GM19043 (cell line): ENCODE measurements at regions not wholly inside any gene's neighbourhood (a gene's known extent, or its start where the extent isn't known, plus 50 kb on each side); places are given as distances from the start of the nearest gene placed in this dataset.
"Not testable (repeated sequence)": the region's sequence is repeated elsewhere in the genome, so short reads cannot be mapped to it uniquely, and the experiment has no call there.

Experiments
- ATAC-seq: cut with Tn5 transposase; IDR thresholded peaks from one replicate; pipeline ENCODE4 v1.9.1; 2021; ENCODE audit warnings: low read depth; ENCODE audit not compliant: unreplicated experiment

DNA sequence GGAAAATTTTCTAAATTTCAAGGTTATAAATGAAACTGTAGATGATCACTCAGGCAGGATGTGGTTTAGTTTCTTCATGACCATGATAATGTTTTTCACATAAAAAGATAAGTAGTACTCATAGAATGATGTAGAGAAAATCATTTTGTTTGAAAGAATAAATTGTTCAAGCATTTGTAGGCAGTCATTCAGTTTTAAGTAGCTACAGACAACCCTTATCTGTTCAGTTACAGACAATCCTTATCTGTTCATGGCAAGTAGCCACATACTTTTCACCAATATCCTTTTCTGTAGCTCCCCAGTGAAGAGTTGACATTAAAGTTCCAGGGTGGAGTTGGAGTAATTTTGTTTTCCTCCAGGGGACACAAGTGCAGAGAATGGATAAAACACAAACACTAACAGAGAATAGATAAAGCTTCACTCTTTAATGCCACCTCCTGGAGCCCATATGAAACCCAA, 278.1 kb upstream of the TNC start:
- ATAC-seq: no peak

DNA sequence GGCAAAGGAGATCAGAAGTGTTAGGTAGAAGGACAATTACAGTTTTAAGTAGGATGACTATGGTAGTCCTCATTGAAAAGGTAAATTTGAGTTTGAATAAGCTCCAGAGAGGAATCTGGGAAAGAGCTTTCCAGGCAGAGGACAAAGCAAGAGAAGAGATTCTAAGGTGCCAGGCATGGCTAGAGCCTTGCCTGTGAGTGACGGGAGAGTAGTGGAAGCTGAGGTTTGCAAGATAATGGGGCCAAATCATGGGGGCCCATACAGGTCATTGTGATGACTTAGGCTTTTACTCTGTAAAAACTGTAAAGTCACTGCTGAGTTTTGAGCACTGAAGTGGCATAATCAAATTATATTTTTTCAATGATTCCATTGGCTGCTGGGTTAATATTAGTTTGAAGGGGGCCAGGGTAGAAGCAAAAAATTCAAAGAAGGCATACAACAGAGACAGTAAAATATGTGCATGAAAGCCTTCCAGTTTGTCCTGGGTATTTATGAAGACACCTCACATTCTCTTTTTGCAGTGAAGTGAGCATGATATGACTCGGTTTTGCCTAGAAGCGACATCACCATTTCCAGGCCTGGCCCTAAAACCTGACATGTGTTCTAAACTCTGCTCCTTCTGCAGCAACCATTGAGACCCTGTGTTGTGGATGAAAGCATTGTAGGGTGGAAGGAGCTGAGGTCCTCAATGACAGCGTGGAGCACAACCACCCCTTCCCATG, 279.8 kb upstream of the TNC start:
- ATAC-seq: no peak

DNA sequence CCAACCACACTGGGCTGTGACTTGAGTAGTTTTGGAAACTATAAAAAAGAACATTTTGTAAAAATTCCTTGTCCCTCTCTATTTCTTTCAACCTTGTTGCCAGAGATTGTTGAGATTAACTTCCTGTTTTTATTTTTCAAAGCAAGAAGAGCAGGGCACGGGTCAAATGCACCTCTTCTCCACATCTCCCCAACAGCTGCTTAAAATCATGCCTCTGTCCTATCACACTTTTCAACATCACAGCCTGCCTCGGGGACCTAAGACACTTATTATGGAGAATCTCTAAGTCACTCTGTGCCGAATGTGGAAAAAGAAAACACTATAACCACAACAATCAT, 280.3 kb upstream of the TNC start:
- ATAC-seq: no peak

DNA sequence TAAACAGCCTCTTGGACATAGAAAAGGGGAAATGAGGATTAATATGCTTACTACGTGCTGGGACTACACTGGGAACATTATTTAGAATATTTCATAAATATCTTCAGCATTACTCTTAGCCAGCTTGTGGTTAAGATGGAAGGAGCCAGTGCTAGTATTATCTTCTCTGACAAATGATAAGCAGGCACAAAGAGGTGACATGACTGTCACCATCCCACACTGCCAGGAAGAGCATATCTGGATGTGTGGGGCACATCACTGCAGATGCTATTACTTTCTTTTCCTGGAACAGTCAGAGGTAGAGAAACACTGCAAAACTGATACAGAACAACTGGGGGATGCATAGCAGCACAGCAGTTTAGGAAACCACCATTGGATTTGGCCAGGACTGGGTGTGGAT, 281.0 kb upstream of the TNC start:
- no peak for ATAC-seq

DNA sequence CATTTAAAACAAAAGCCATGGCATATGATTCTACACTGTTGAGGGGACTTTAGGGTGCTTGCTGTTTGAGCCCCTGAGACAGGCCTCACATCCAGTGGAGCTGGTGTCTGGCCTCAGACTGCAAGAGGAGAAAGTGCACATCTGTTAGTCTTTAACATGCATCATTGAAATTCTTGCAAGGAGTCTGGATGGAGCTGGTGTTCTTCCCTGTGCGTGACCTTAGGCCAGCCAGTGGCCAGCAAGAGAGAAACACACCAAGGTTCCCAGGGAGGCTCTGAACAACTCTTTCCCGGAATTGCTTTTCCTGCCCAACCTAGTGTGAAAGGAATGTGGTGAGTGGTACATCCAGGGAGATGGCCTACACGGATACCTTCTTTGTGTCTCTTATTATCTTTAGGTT, 282.8 kb upstream of the TNC start:
- ATAC-seq: no peak

DNA sequence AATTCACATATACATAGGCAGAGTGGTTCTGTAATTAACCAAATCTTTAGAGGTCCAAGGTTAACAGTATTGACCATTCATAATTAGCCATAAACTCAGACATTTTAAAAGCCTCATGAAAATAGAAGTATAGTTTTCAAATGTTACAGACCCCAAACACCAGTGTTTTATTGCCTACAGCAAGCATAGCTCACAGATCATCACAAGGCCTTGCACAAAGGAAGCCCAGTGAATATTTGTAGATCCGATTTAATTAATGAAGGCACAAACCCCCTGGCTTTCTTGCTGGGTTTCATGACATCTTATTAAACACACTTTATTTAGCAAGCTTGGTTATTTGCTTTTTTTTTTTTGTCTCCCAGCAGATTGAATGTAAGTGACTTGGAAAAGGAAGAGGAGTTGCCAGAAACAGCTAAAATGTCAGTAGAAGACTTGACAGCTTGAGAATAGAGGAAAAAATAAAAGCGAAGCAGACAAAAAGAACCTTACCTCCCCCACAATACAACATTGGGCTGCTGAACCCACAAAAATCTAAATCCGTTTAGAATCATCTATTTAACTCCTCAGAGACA, 283.9 kb upstream of the TNC start:
- ATAC-seq: no peak

DNA sequence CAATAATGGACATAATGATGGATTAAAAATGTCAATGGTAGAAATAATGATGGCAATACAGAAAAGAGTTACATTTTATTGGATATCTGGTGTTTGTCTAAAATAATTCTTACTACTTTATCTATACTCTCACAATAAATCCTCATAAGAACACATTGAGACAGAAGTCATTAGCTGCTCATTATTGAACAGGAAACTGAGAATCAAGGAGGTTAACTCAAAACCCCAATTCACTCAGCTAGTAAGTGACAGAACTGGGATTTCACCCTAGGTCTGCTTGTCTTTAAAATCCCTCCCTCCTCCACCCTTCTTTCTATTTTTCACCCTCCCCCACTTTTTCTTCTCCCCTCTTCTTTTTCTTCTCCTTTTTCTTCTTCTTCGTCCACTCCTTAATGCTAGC, 285.8 kb upstream of the TNC start:
- no peak for ATAC-seq

DNA sequence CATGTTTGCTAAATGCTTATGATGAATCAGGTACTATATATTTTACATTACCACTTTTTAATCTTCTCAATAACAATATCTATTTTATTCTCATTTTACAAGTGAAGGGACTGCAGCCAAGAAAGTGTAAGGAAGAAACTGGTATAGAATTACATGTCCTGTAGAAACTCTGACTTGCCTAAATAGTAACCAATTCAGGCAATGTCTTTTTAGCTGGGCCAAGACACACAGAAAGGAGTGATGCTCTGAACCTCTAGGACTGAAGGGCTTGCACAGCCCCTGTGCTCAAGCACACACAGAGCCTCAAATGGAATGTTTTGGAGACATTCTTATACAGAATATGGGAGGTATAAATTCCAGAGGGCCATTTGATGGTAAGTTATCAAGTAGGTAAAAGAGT, 286.4 kb upstream of the TNC start:
- ATAC-seq: no peak

DNA sequence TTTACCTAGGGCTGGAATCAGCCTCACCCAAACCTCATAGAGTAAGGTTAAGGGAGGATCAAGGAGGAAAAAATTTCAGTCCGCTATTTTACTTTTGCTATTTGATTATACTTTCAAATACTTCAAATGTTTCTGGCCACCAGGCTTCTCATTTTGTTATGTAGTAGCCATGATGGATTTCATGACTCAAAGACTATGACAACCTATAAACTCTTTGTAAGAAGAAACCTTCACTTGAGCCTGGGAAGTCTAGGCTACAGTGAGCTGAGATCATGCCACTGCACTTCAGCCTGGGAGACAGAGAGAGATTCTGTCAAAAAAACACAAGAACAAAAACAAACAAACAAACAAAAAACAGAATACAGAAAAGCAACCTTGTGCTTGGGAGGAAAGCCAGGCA, 293.6 kb upstream of the TNC start:
- no peak for ATAC-seq

DNA sequence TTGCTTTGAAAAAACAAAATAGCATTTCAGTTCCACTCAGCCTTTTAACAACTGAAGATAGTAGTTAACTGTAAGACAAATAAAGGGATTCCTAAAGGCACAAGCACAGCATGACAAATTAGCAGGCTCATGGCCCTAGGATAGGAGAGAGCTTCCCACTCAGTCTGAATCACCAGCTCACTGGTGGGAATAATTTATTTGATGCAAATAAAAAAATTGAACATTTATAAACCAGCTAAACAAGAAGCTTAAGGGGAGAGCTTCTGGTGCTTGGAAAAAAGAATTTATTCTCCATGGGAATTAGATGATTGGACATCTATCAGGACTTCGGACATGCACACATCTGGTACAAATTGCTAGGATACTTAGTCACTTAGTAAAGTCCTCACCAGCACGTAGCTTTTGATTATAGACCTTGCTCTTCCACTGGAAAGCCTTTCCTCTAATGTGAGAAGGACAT, 294.1 kb upstream of the TNC start:
- ATAC-seq: no peak

DNA sequence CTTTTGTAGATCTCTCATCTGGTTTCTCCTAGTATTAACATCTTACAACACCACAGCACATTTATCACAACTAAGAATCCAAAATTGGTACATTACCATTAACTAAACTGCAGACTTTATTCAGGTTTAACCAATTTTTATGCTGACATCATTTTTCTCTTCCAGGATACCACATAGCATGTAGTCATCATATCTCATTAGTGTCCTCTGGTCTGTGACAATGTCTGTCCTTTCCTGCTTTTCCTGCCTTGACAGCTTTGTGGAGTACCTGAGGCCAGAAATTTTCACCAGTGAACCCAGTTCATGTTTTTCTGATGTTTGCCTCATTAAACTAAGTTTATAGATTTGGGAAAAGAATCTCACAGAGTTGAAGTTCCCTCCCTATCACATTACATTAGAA, 294.7 kb upstream of the TNC start:
- no peak for ATAC-seq

DNA sequence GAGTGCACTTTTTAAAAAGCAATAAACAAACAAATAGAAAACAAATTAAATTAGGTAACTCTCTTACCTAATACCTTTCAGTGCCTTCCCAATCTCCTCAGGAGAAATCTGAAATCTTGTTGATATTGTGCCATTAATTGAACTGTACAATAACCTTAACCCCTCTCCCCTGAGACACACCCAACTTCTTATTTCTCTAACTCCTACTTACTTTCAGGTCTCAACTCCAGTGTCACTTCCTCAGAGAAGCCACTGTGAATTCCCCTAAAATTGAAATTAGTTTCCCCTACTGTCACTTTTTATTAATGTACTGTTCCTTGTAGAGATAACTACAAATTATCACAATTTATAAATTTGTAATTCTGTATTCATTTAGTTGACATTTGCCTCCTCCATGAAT, 295.3 kb upstream of the TNC start:
- no peak for ATAC-seq

DNA sequence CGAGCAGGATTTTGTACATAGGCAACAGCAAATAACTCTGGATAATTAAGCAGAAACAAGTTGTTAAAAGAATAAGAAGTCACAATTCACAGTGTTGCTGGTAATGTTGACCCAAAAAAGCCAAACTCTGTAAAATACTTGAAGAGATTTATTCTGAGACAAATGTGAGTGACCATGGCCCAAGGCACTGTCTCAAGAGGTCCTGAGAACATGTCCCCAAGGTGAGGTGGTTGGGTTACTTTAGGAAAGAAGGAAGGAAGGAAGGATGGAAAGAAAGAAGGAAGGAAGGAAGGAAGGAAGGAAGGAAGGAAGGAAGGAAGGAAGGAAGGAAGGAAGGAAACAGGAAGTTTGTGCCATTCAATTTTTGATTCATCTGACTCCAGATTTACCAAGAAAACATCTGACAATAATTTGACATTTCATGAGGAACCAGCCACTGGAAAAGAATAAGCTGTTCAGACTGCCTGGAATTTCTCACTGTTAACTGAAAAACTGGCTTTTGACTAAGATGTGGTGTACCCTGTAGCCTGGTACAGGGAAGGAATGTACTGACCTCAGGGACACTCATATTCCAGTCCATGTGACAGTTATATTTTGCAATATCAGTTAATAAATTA, 295.9 kb upstream of the TNC start:
- ATAC-seq: no peak

DNA sequence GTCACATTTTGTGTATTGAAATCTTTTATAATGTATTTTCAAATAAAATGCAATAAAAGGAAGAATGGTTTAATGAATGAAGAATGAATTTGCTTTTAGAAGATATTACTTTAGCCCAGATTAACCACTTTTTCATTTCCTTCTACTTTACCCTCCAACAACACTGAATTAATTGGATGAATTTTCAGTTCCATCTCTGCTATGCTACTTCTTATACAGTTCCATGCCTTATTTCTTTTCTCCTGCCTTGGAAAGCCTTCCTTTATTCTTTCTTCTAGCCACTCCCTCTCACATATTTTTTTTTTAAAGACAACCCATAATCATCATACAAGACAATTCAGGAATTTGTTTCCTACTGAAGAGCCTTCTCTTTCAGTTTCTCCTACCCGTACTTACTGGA, 296.6 kb upstream of the TNC start:
- ATAC-seq: no peak

DNA sequence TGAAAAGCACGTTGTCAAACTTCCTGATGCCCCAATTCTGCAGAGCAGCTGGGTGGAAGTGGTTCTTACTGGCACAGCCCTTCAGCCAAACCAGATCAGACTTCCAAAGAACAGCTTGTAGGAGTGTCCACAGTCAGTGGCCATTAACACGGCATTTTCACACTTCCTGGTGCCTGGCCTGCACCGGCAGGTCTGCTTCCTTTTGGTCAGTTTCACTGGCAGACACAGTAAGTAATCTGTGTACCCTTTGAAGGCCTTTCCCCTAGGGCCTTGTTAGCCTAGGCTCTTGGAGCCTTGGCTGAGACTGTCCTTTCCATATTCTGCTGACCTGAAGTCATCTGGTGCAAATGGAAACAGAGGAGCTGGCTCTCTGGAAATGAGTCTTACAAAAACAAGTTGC, 297.5 kb upstream of the TNC start:
- no peak for ATAC-seq

DNA sequence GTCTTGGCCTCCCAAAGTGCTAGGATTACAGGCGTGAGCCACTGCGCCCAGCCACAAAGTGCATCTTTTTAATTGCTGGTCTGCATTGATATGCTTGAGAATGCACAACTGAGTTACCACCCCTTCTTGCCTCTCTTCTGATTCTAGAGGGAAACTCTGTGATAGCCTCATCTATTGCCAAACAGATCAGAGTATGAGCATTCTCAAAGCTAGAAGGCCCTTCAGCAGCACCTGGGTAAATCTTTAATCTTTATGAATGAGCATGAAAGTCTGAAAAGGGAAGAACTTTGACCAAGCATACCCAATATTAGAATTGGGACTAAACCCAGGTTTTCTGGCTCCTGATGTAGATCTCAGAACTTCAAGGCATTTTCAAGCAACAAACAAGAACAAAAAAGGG, 298.3 kb upstream of the TNC start:
- ATAC-seq: peak; percentile 77

DNA sequence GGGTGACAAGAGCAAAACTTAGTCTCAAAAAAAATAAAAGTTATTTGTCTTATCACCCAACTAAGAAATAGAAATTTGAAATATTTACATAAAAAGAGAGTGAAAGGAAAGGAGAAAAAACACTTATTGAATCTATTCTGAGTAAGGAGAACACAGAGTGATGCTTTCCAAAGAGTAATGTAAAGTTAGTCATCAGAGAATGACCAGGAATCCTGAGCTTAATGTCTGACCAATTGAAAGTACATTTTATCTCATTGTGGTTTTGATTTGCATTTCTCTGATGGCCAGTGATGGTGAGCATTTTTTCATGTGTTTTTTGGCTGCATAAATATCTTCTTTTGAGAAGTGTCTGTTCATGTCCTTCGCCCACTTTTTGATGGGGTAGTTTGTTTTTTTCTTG, 300.2 kb upstream of the TNC start:
- ATAC-seq: not testable (repeated sequence)

DNA sequence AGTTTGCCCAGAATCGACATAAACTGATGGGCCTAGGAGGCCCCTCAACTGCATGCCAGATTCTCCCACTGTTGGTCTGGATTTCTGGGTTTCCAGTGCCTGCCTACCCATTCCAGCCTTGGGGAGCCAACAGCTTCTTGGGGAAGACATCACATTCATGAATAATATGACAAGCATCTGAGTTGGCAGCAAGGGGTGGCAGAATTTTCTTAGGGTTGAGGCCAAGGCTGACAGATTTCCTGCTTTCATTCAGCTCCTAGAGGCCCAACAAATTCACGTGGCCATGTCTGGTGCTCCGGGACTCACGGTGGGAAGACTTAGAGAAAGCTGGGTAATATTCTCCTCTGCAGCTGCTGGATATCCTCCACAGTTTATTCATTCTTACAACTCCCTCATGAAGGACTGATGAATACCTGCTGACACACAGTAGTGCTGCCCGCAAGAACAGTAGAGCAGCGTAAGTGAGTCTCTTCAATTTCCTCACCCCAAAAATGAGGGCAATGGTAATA, 305.0 kb upstream of the TNC start:
- no peak for ATAC-seq

DNA sequence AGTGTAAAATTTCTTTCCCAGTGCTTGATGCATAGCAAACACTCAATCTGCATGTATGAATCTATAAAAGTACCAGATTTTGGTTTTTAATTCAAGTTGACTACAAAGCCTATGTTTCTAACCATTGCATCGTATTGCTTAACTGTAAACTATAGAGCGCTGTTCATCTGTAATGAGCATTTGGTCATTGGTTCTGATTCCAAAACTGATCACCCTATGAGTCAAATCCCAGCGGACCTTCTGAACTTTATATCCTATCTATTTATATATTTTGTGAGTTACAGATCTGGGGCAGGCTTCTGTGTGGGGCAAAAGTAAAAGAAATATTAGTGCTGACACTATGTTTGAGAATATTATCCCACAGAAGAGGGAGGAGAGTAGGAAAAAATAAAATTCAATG, 305.7 kb upstream of the TNC start:
- ATAC-seq: no peak

DNA sequence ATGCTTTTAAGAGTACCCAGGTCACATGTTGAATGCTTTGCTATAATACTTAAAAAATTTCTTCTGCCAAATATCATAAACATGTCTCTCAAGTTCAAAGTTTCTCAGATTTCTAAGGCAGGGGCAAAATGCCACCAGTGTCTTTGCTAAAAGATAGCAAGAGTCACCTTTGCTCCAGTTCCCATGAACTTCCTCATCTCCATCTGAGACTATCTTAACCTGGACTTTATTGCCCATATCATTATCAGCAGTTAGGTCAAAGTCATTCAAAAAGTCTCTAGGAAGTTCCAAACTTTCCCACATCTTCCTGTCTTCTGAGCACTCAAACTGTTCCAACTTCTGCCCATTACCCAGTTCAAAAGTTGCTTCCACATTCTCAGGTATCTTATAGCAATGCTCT, 307.6 kb upstream of the TNC start:
- no peak for ATAC-seq

DNA sequence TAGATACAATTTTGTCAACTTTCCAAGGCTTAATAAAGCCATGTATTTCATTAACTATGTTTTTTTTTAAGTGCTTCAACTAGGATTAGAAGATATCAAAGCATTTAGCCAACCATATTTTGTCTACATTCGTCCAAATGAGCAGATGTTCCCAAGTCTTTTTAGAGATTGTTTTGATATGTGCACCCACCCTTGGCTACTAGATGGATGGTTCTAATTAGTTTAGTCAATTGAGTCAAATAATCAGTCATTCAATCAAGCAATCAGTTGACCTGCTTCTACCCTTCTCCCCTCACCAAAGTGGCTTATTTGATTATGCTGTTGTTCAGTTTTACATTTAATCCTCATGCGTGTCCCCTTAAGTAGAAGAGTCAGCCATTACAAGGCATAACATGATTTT, 319.5 kb upstream of the TNC start:
- ATAC-seq: no peak

DNA sequence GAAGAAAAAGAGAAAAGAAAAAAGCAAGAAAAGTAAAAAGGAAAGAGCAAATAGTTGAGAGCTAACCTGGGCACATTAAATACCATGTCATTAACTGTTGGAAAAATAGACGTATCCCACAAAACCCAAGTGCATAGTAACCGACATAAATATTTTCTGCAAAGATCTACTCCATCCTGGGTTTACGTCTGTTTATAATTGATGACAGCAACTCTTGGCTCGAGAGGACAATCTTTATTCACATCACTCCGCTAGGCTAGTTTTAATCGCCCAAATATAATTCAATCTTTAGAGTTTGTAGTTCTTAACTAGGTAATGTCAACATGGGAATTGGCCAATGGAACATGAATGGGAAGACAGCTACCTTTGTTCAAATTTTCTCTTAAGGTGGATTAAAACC, 321.7 kb upstream of the TNC start:
- ATAC-seq: no peak
